Heart left ventricle (tissue), 16 donors: ENCODE measurements at regions not wholly inside any gene's neighbourhood (a gene's known extent, or its start where the extent isn't known, plus 50 kb on each side); places are given as distances from the start of the nearest gene placed in this dataset.

Experiments
- ATAC-seq, 4 donors: fragments of 200-7000 bp; cut with Tn5 transposase; one replicate each; pipeline ENCODE4 v1.9.1; 2020 to 2022; ENCODE audit warnings: moderate library complexity in 4 of 4, mild to moderate bottlenecking in 3 of 4, moderate number of reproducible peaks in 1 of 4
- DNase-seq, 5 donors: peaks; one replicate each; pipeline ENCODE4 v3.0.0-alpha.2; 2020
- H3K27ac ChIP-seq, 12 donors: fragments of 200-600 bp; sonication (generic) in 4 of 12; one replicate each; pipeline versions ENCODE4 v1.5.0 to v1.8.0; 2016 to 2022; ENCODE audit warnings: mild to moderate bottlenecking in 2 of 12
- H3K27me3 ChIP-seq, 9 donors: fragments of 200-600 bp; sonication (generic) in 2 of 9; one replicate each; pipeline versions ENCODE4 v1.5.1 to v1.8.0; 2016 to 2022; ENCODE audit warnings: mild to moderate bottlenecking in 3 of 9
- H3K36me3 ChIP-seq, 9 donors: fragments of 200-600 bp; sonication (generic) in 2 of 9; one replicate each; pipeline versions ENCODE4 v1.5.0 to v1.8.0; 2018 to 2022; ENCODE audit warnings: mild to moderate bottlenecking in 2 of 9
- H3K4me1 ChIP-seq, 12 donors: fragments of 200-600 bp; sonication (generic) in 4 of 12; one replicate each; pipeline versions ENCODE4 v1.5.0 to v1.8.0; 2016 to 2022; ENCODE audit warnings: mild to moderate bottlenecking in 3 of 12
- H3K4me3 ChIP-seq, 12 donors: fragments of 200-600 bp; sonication (generic) in 4 of 12; one replicate each; pipeline versions ENCODE4 v1.5.0 to v1.8.0; 2017 to 2022; ENCODE audit warnings: mild to moderate bottlenecking in 9 of 12, moderate library complexity in 4 of 12
- H3K9me3 ChIP-seq, 12 donors: fragments of 200-600 bp; sonication (generic) in 4 of 12; one replicate each; pipeline versions ENCODE4 v1.5.0 to v1.8.0; 2016 to 2022; ENCODE audit warnings: mild to moderate bottlenecking in 1 of 12
- CTCF ChIP-seq, 12 donors: fragments of 200-600 bp; sonication (generic) in 4 of 12; IDR thresholded peaks; one replicate each; pipeline versions ENCODE4 v1.5.0 to v1.8.0; 2018 to 2022; ENCODE audit warnings: antibody characterized with exemption in 12 of 12, mild to moderate bottlenecking in 5 of 12
- POLR2A ChIP-seq, 2 donors: fragments of 450-650 bp; IDR thresholded peaks; one replicate each; pipeline ENCODE4 v1.6.1; 2017; ENCODE audit warnings: antibody characterized with exemption in 2 of 2, mild to moderate bottlenecking in 2 of 2, moderate library complexity in 2 of 2
- WGBS, 4 donors: extraction: QIAGEN DNeasy Blood & Tissue Kit in 2 of 4; methylation state at CpG; one replicate each; pipeline versions ENCODE4 v1.1.5 to v1.1.7; 2013 to 2018; 5-methylcytosine and 5-hydroxymethylcytosine counted together
- intact Hi-C, 10 donors: fragments of 100-400 bp; cut with DNase I; formaldehyde crosslinking; loops; one replicate each; pipeline versions ENCODE4 v1.11.1 to v1.14.2; 2022
- donor health status: ischemic (EF 13 %, LVEDD 7.1; RV severe dilation, severe dysfunction).
- donor health status: healthy with polysubstance abuse.
- donor health status: DM: no; HTN: yes; CAD: no.
- donor health status: DM: no; HTN: no; CAD: no.
- donor health status: ischemic (EF 25% LVEDD 6.9; RV normal size, moderate dysfunction).
- donor health status: ischemic (EF 25% LVEDD 5.7; RV mildly dilated, moderate dysfunction).
- donor health status: healthy.
- donor health status: DM: yes; HTN: yes; CAD: no.
- donor health status: ischemic (EF 35%, LVEDD 5.7; RV mildly dilated, moderate dysfunction).
- donor health status: nonischemic (EF 11% LVEDD 7.7; RV severe dilation, severe dysfunction).
- donor health status: DM: yes; HTN: yes; CAD: no.
- donor health status: PGD.
- donor health status: ischemic (EF 29% LVEDD 5.4; RV normal size, mild dysfunction).
- donor health status: nonischemic (EF 23%, LVEDD 6.1; RV moderate dilation, normal function).

GRCh38 chr5:29508131-29508530 is 1685.4 kb upstream of the CDH6 start:
- intact Hi-C loops, result no loop called here
- Histone ChIP-seq H3K27me3 (no peaks in the 10 kb centered on the region), H3K27ac (no peak overlapping the region), H3K9me3 (peaks cover 0 to 8% (median 0%) of the 10 kb centered on the region in 12 donors), H3K4me1 (no peaks in the 10 kb centered on the region), H3K36me3 (no peaks in the 10 kb centered on the region), H3K4me3 (no peak overlapping the region)
- TF ChIP-seq POLR2A (IDR thresholded peaks at IDR 0.05), result no peak
- no peak for TF ChIP-seq CTCF (IDR thresholded peaks at IDR 0.05)
- ATAC-seq (no peak), DNase-seq (no peak)
- WGBS, 4 donors, result 93 to 97% (median 95%) methylated on average over 2 of the region's 2 CpGs

- no peak for DNase-seq
- intact Hi-C loops, result no loop called here
- H3K27ac ChIP-seq, result no peak overlapping the region
- no peak overlapping the region for H3K4me3 ChIP-seq
- 4 to 81% (median 45%) methylated on average over 1 of the region's 1 CpG for WGBS, 4 donors
- peaks cover 0 to 22% (median 0%) of the 10 kb centered on the region in 12 donors for H3K9me3 ChIP-seq
- H3K36me3 ChIP-seq, result no peaks in the 10 kb centered on the region
- H3K4me1 ChIP-seq, result no peaks in the 10 kb centered on the region
- ATAC-seq, result no peak
- no peaks in the 10 kb centered on the region for H3K27me3 ChIP-seq
- TF ChIP-seq CTCF (IDR thresholded peaks at IDR 0.05), result no peak
- no peak for TF ChIP-seq POLR2A (IDR thresholded peaks at IDR 0.05)
These were observed 1689.1 kb upstream of the CDH6 start for GRCh38 chr5:29504411-29504810.

GRCh38 chr5:29498860-29499259 is 1694.6 kb upstream of the CDH6 start:
- no peaks in the 10 kb centered on the region for H3K27me3 ChIP-seq
- no peak overlapping the region for H3K4me3 ChIP-seq
- DNase-seq, result no peak
- WGBS, 4 donors, result 46 to 92% (median 76%) methylated on average over 4 of the region's 4 CpGs
- no peaks in the 10 kb centered on the region for H3K4me1 ChIP-seq
- intact Hi-C loops, result loop anchor here in 1 of 10 donors (2.0 kb wide), 1 partner anchor 20 kb away; no protein-coding TSS in a partner anchor
- no peaks in the 10 kb centered on the region for H3K36me3 ChIP-seq
- H3K9me3 ChIP-seq, result peaks cover 0 to 52% (median 8%) of the 10 kb centered on the region in 12 donors
- no peak overlapping the region for H3K27ac ChIP-seq
- ATAC-seq, result no peak
- no peak for TF ChIP-seq CTCF (IDR thresholded peaks at IDR 0.05)
- TF ChIP-seq POLR2A (IDR thresholded peaks at IDR 0.05), result no peak

- H3K4me3 ChIP-seq, result no peak overlapping the region
- H3K36me3 ChIP-seq, result no peaks in the 10 kb centered on the region
- ATAC-seq (peak in 1 of 4 donors; percentile 18), DNase-seq (no peak)
- intact Hi-C loops, result loop anchor here in 1 of 10 donors (2.0 kb wide), 1 partner anchor 20 kb away; no protein-coding TSS in a partner anchor
- peaks cover 0 to 53% (median 10%) of the 10 kb centered on the region in 12 donors for H3K9me3 ChIP-seq
- TF ChIP-seq CTCF (IDR thresholded peaks at IDR 0.05), result no peak
- TF ChIP-seq POLR2A (IDR thresholded peaks at IDR 0.05), result no peak
- no peak overlapping the region for H3K27ac ChIP-seq
- H3K4me1 ChIP-seq, result no peaks in the 10 kb centered on the region
- 77 to 83% (median 80%) methylated on average over 1 to 2 of the region's 2 CpGs; no CpG with 5 or more reads in 1 of the 4 donors for WGBS, 4 donors
- no peaks in the 10 kb centered on the region for H3K27me3 ChIP-seq
These were observed 1695.1 kb upstream of the CDH6 start for GRCh38 chr5:29498412-29498811.
